IMR-90 (cell line): ENCODE measurements at regions not wholly inside any gene's neighbourhood (a gene's known extent, or its start where the extent isn't known, plus 50 kb on each side); places are given as distances from the start of the nearest gene placed in this dataset.

ENCODE experiments used
- ATAC-seq: fragments of 200-7000 bp; cut with Tn5 transposase; 2 replicates; pipeline ENCODE4 v1.9.1; 2020; ENCODE audit warnings: low read depth, mild to moderate bottlenecking, moderate library complexity
- BruUV-seq: library from RNA; stranded (reverse); fragments of 400-500 nt; replicated peaks from 2 replicates; lab custom pipeline; 2021; lab: Mats Ljungman, UMichigan
- CTCF ChIA-PET: fragments of 300-600 bp; formaldehyde crosslinking; extraction: SDS; loops from one replicate; lab custom pipeline; 2021; ENCODE audit warnings: antibody characterized with exemption; lab: Yijun Ruan, JAX
- POLR2A ChIA-PET: fragments of 300-600 bp; sonication (Branson Sonifier 250); formaldehyde crosslinking; loops from one replicate; lab custom pipeline; 2022; ENCODE audit warnings: antibody characterized with exemption; ENCODE audit not compliant: unreplicated experiment; lab: Charles Lee
- DNase-seq: peaks from one replicate; pipeline ENCODE4 v3.0.0; 2013
- H2AFZ ChIP-seq: replicated peaks from 2 replicates; pipeline ENCODE3; 2013; ENCODE audit warnings: low read length, mild to moderate bottlenecking; ENCODE audit not compliant: poor library complexity
- H2AK5ac ChIP-seq: 2 replicates; pipeline ENCODE4 v1.6.1; 2013; ENCODE audit warnings: low read depth, low read length, inconsistent platforms
- H2AK9ac ChIP-seq: replicated peaks from 2 replicates; pipeline ENCODE3; 2013; ENCODE audit warnings: mild to moderate bottlenecking, low read depth, low read length, moderate library complexity; ENCODE audit not compliant: poor library complexity
- H2BK120ac ChIP-seq: 2 replicates; pipeline ENCODE4 v1.6.1; 2013; ENCODE audit warnings: low read depth, low read length, inconsistent platforms
- H2BK15ac ChIP-seq: 3 replicates; pipeline ENCODE4 v1.6.1; 2013; ENCODE audit warnings: low read depth, low read length, inconsistent platforms
- H2BK20ac ChIP-seq: 2 replicates; pipeline ENCODE4 v1.6.1; 2013; ENCODE audit warnings: low read depth, mild to moderate bottlenecking, inconsistent platforms, low read length, moderate library complexity
- H2BK5ac ChIP-seq: 2 replicates; pipeline ENCODE4 v1.6.1; 2013; ENCODE audit warnings: mild to moderate bottlenecking, low read depth, low read length, inconsistent platforms; ENCODE audit not compliant: poor library complexity, severe bottlenecking
- H3K14ac ChIP-seq: replicated peaks from 2 replicates; pipeline ENCODE4 v1.6.1; 2013; ENCODE audit warnings: low read depth, low read length, inconsistent platforms
- H3K18ac ChIP-seq: 2 replicates; pipeline ENCODE4 v1.6.1; 2013; ENCODE audit warnings: low read depth, low read length, control low read depth
- H3K23ac ChIP-seq: 2 replicates; pipeline ENCODE4 v1.6.1; 2013; ENCODE audit warnings: low read depth, low read length, inconsistent platforms
- H3K27ac ChIP-seq: 2 replicates; pipeline ENCODE4 v1.5.1; 2013; ENCODE audit warnings: mild to moderate bottlenecking, control low read depth, low read length; ENCODE audit not compliant: insufficient read depth
- H3K27me3 ChIP-seq: 2 replicates; pipeline ENCODE4 v1.6.1; 2013; ENCODE audit warnings: low read length; ENCODE audit not compliant: control insufficient read depth, insufficient read depth
- H3K36me3 ChIP-seq: 2 replicates; pipeline ENCODE4 v1.6.1; 2013; ENCODE audit warnings: low read length, mixed read lengths; ENCODE audit not compliant: control insufficient read depth, insufficient read depth
- H3K4ac ChIP-seq: 2 replicates; pipeline ENCODE4 v1.6.1; 2013; ENCODE audit warnings: low read depth, low read length, inconsistent platforms
- H3K4me1 ChIP-seq: 2 replicates; pipeline ENCODE4 v1.6.1; 2013; ENCODE audit warnings: low read length, mixed read lengths; ENCODE audit not compliant: control insufficient read depth, insufficient read depth
- H3K4me2 ChIP-seq: 2 replicates; pipeline ENCODE4 v1.6.1; 2013; ENCODE audit warnings: low read depth, mild to moderate bottlenecking, control low read depth, low read length, moderate library complexity
- H3K4me3 ChIP-seq: 2 replicates; pipeline ENCODE4 v1.5.1; 2013; ENCODE audit warnings: low read depth, mild to moderate bottlenecking, control low read depth, low read length, moderate library complexity; ENCODE audit not compliant: insufficient read depth
- H3K56ac ChIP-seq: 2 replicates; pipeline ENCODE4 v1.6.1; 2013; ENCODE audit warnings: low read length, inconsistent platforms; ENCODE audit not compliant: insufficient read depth; ENCODE audit errors: extremely low read depth
- H3K79me1 ChIP-seq, 2 experiments: 2 replicates each; pipeline ENCODE4 v1.6.1; 2013; ENCODE audit warnings: low read length in 2 of 2, inconsistent platforms in 1 of 2, low read depth in 1 of 2
- H3K9ac ChIP-seq: 2 replicates; pipeline ENCODE4 v1.6.1; 2013; ENCODE audit warnings: low read depth, low read length, control low read depth
- H3K9me1 ChIP-seq: 2 replicates; pipeline ENCODE4 v1.6.1; 2013; ENCODE audit warnings: low read length, inconsistent platforms; ENCODE audit not compliant: insufficient read depth
- H3K9me3 ChIP-seq: 2 replicates; pipeline ENCODE4 v1.6.1; 2013; ENCODE audit warnings: low read length; ENCODE audit not compliant: control insufficient read depth, insufficient read depth
- H4K20me1 ChIP-seq: 2 replicates; pipeline ENCODE4 v1.6.1; 2013; ENCODE audit warnings: low read length, inconsistent platforms; ENCODE audit not compliant: insufficient read depth
- H4K5ac ChIP-seq: 2 replicates; pipeline ENCODE4 v1.6.1; 2013; ENCODE audit warnings: mild to moderate bottlenecking, low read depth, low read length, control low read depth
- H4K8ac ChIP-seq, 2 experiments: 2 replicates each; pipeline ENCODE4 v1.6.1; 2013; ENCODE audit warnings: low read depth in 2 of 2, low read length in 2 of 2, control low read depth in 1 of 2, inconsistent platforms in 1 of 2
- H4K91ac ChIP-seq: 2 replicates; pipeline ENCODE4 v1.6.1; 2013; ENCODE audit warnings: low read depth, low read length, inconsistent platforms; ENCODE audit not compliant: insufficient read depth
- BHLHE40 ChIP-seq: fragments of 150-350 bp; IDR thresholded peaks from 2 replicates; pipeline ENCODE4 v1.6.1; 2016; ENCODE audit warnings: mild to moderate bottlenecking, low read depth, low read length
- CEBPB ChIP-seq: IDR thresholded peaks from 2 replicates; pipeline ENCODE4 v1.6.1; 2012; ENCODE audit warnings: low read depth, low read length, improper control_type of control experiment
- CHD1 ChIP-seq: IDR thresholded peaks from 2 replicates; pipeline ENCODE4 v1.6.1; 2012; ENCODE audit warnings: low read depth, low read length, improper control_type of control experiment
- FOS ChIP-seq: fragments of 150-350 bp; IDR thresholded peaks from 2 replicates; pipeline ENCODE4 v1.6.1; 2016; ENCODE audit warnings: low read depth, low read length
- MAFK ChIP-seq: IDR thresholded peaks from 2 replicates; pipeline ENCODE4 v1.6.1; 2012; ENCODE audit warnings: low read depth, low read length, improper control_type of control experiment
- MAZ ChIP-seq: IDR thresholded peaks from 2 replicates; pipeline ENCODE4 v1.6.1; 2012; ENCODE audit warnings: low read depth, mild to moderate bottlenecking, low read length, improper control_type of control experiment, moderate library complexity, borderline replicate concordance
- MXI1 ChIP-seq: IDR thresholded peaks from 2 replicates; pipeline ENCODE4 v1.6.1; 2012; ENCODE audit warnings: low read depth, mild to moderate bottlenecking, low read length, moderate library complexity, borderline replicate concordance
- NFE2L2 ChIP-seq: fragments of 150-350 bp; IDR thresholded peaks from 2 replicates; pipeline ENCODE4 v1.6.1; 2016; ENCODE audit warnings: low read depth, mild to moderate bottlenecking, low read length
- POLR2A ChIP-seq: IDR thresholded peaks from 2 replicates; pipeline ENCODE4 v1.6.1; 2012; ENCODE audit warnings: mild to moderate bottlenecking, low read depth, low read length
- RAD21 ChIP-seq: IDR thresholded peaks from 2 replicates; pipeline ENCODE4 v1.6.1; 2012; ENCODE audit warnings: low read length, improper control_type of control experiment
- RCOR1 ChIP-seq: IDR thresholded peaks from 2 replicates; pipeline ENCODE4 v1.6.1; 2012; ENCODE audit warnings: mild to moderate bottlenecking, low read length, improper control_type of control experiment; ENCODE audit not compliant: insufficient replicate concordance
- RFX5 ChIP-seq: IDR thresholded peaks from 2 replicates; pipeline ENCODE4 v1.8.0; 2012; ENCODE audit warnings: low read depth, mild to moderate bottlenecking, low read length, moderate library complexity
- SMC3 ChIP-seq: fragments of 150-350 bp; IDR thresholded peaks from 2 replicates; pipeline ENCODE4 v1.6.1; 2016; ENCODE audit warnings: low read depth, mild to moderate bottlenecking, antibody characterized with exemption, low read length, moderate library complexity
- WGBS, 2 experiments: methylation state at CpG; one replicate each; pipeline versions ENCODE4 v1.1.5 to v1.1.7; 2013; ENCODE audit warnings: missing lambda C conversion rate in 2 of 2; ENCODE audit not compliant: insufficient read length in 1 of 2; ENCODE audit errors: extremely low coverage in 2 of 2; 5-methylcytosine and 5-hydroxymethylcytosine counted together
- dilution Hi-C: fragments of 300-500 bp; cut with HindIII; formaldehyde crosslinking; loops from one replicate; pipeline ENCODE4 v1.14.3; 2018; ENCODE audit warnings: low sequenced_read_pairs; ENCODE audit not compliant: unreplicated experiment
- in situ Hi-C: fragments of 300-500 bp; cut with MboI; formaldehyde crosslinking; loops from 3 replicates; pipeline ENCODE4 v1.14.3; 2019; ENCODE audit warnings: low sequenced_read_pairs, inconsistent platforms, mixed read lengths
- intact Hi-C: fragments of 100-400 bp; cut with micrococcal nuclease; formaldehyde crosslinking; loops from 2 replicates; pipeline ENCODE4 v1.10.0; 2022
- TF ChIP-seq, protein P1 (sequence below): conservative IDR thresholded peaks from 2 replicates; pipeline ENCODE4 v1.5.1; 2012; ENCODE audit warnings: mild to moderate bottlenecking, low read depth, low read length, improper control_type of control experiment
- TF ChIP-seq, protein P2 (sequence below): fragments of 150-350 bp; IDR thresholded peaks from 2 replicates; pipeline ENCODE4 v1.6.1; 2016; ENCODE audit warnings: low read depth, mild to moderate bottlenecking, low read length, moderate library complexity, borderline replicate concordance
- TF ChIP-seq, protein P3 (sequence below): fragments of 150-350 bp; IDR thresholded peaks from 2 replicates; pipeline ENCODE4 v1.6.1; 2017; ENCODE audit warnings: mild to moderate bottlenecking, antibody characterized with exemption, low read length, low read depth

DNA sequence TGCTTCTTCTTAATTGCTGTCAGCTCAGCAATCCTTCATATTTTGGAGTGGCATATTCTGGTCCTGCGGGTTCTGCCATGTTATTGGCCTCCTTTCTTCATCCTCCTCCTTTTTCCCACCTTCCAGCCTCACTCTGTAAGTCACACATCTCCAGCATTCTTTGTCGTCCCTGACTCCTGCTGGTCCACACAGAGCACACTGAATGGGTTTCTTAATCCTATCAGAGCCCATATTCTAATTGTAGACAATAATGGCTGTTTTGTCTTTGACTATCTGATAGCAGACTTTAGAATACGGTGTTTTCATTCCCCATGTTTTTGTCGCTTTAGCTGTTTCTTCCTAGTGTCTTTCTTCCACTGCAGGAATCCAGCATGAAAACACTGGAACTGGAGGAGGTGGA lies 389.6 kb downstream of the REEP3 start:
- Histone ChIP-seq H2BK15ac (no peak overlapping the region), H3K27me3 (no peaks in the 10 kb centered on the region; the same call in 1 of the 2 replicates), H3K4me2 (no peak overlapping the region), H2BK5ac (no peak overlapping the region), H2AK5ac (no peak overlapping the region), H2BK120ac (no peak overlapping the region), H3K23ac (no peak overlapping the region), H3K27ac (no peak overlapping the region), H3K9me3 (no peaks in the 10 kb centered on the region), H3K9me1 (no peaks in the 10 kb centered on the region), H3K4me3 (no peak overlapping the region), H2BK20ac (no peak overlapping the region), H4K20me1 (no peaks in the 10 kb centered on the region), H2AFZ (no peak overlapping the region), H3K56ac (no peak overlapping the region), H3K18ac (no peak overlapping the region), H3K9ac (no peak overlapping the region), H3K79me1 (no peaks in the 10 kb centered on the region), H4K8ac (no peak overlapping the region), H2AK9ac (no peak overlapping the region), H4K5ac (no peak overlapping the region), H3K14ac (no peak overlapping the region), H4K91ac (no peak overlapping the region), H3K4ac (no peak overlapping the region), H3K36me3 (no peaks in the 10 kb centered on the region), H3K4me1 (no peaks in the 10 kb centered on the region)
- BruUV-seq: no TSS peak
- DNase-seq: no peak
- no CpG with 5 or more reads among the region's 4 CpGs for WGBS, 2 experiments
- no peak for ATAC-seq
- dilution Hi-C loops (no loop called here), in situ Hi-C loops (no loop called here), intact Hi-C loops (no loop called here)
- ChIA-PET POLR2A (no interaction called here), CTCF (no interaction called here)
- TF ChIP-seq, protein P1, sequence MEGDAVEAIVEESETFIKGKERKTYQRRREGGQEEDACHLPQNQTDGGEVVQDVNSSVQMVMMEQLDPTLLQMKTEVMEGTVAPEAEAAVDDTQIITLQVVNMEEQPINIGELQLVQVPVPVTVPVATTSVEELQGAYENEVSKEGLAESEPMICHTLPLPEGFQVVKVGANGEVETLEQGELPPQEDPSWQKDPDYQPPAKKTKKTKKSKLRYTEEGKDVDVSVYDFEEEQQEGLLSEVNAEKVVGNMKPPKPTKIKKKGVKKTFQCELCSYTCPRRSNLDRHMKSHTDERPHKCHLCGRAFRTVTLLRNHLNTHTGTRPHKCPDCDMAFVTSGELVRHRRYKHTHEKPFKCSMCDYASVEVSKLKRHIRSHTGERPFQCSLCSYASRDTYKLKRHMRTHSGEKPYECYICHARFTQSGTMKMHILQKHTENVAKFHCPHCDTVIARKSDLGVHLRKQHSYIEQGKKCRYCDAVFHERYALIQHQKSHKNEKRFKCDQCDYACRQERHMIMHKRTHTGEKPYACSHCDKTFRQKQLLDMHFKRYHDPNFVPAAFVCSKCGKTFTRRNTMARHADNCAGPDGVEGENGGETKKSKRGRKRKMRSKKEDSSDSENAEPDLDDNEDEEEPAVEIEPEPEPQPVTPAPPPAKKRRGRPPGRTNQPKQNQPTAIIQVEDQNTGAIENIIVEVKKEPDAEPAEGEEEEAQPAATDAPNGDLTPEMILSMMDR: no peak
- no peak for TF ChIP-seq CHD1
- TF ChIP-seq, protein P2, sequence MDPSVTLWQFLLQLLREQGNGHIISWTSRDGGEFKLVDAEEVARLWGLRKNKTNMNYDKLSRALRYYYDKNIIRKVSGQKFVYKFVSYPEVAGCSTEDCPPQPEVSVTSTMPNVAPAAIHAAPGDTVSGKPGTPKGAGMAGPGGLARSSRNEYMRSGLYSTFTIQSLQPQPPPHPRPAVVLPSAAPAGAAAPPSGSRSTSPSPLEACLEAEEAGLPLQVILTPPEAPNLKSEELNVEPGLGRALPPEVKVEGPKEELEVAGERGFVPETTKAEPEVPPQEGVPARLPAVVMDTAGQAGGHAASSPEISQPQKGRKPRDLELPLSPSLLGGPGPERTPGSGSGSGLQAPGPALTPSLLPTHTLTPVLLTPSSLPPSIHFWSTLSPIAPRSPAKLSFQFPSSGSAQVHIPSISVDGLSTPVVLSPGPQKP: no peak
- TF ChIP-seq RFX5: no peak
- no peak for TF ChIP-seq MXI1
- no peak for TF ChIP-seq BHLHE40
- TF ChIP-seq, protein P3, sequence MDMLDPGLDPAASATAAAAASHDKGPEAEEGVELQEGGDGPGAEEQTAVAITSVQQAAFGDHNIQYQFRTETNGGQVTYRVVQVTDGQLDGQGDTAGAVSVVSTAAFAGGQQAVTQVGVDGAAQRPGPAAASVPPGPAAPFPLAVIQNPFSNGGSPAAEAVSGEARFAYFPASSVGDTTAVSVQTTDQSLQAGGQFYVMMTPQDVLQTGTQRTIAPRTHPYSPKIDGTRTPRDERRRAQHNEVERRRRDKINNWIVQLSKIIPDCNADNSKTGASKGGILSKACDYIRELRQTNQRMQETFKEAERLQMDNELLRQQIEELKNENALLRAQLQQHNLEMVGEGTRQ: no peak
- TF ChIP-seq RCOR1: no peak
- TF ChIP-seq RAD21: no peak
- TF ChIP-seq SMC3: no peak
- TF ChIP-seq NFE2L2: no peak
- TF ChIP-seq MAFK: no peak
- TF ChIP-seq CEBPB: no peak
- TF ChIP-seq MAZ: no peak
- TF ChIP-seq POLR2A: no peak
- no peak for TF ChIP-seq FOS
